ENCODE measurements at regions not wholly inside any gene's neighbourhood (a gene's known extent, or its start where the extent isn't known, plus 50 kb on each side); places are given as distances from the start of the nearest gene placed in this dataset.

DNA sequence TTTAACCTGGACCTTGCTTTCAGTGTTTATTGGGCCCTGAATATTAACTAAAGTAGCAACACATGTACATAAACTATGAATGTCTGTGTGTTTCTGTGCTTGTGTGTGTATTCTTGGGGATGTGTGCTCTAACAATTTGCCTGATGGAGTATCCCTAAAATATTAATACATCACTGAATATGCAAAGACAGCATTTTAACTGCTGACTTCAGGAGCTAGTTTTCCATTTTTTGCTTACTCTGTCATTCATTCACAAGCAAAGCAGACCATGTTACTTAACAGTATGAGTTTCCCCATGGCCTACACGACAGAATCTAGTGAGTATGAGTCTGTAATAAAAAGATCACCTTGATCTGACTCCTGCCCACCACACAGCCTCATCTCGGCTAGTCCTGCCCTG, 402.8 kb downstream of the BCAT1 start:
- no peak overlapping the region for H3K4me3 ChIP-seq (replicated peaks in 1 of 2; ENCODE audit: low read depth in 1 of 2, low read length in 2 of 2)
- ChIA-PET RAD21 (ENCODE audit: low non-redundant PET in 1 of 2, low total read pairs in 2 of 2, uncharacterized antibody in 2 of 2, unreplicated experiment in 2 of 2) (no interaction called here), POLR2A (no interaction called here), CTCF (no interaction called here)
- no peak overlapping the region for H3K4me2 ChIP-seq (ENCODE audit: low read length)
- no TSS peak for BruUV-seq (replicated peaks)
- TF ChIP-seq REST (IDR thresholded peaks at IDR 0.05; ENCODE audit: low read depth) (no peak), EZH2phosphoT487 (IDR thresholded peaks at IDR 0.05; ENCODE audit: borderline replicate concordance) (no peak), CBX3 (IDR thresholded peaks at IDR 0.05; ENCODE audit: low read depth) (no peak), ZNF274 (IDR thresholded peaks at IDR 0.05; ENCODE audit: low read depth, low read length) (no peak), YY1 (IDR thresholded peaks at IDR 0.05; ENCODE audit: extremely low read depth, insufficient replicate concordance, low read depth, low read length) (no peak), POLR2A (IDR thresholded peaks at IDR 0.05; ENCODE audit: borderline replicate concordance, extremely low read depth, insufficient read depth, insufficient read length) (no peak), ELF1 (IDR thresholded peaks at IDR 0.05; ENCODE audit: borderline replicate concordance, low read depth) (no peak), SP1 (IDR thresholded peaks at IDR 0.05; ENCODE audit: low read depth) (no peak), FOSL1 (IDR thresholded peaks at IDR 0.05; ENCODE audit: low read depth) (no peak), MAX (IDR thresholded peaks at IDR 0.05) (no peak), SIN3A (IDR thresholded peaks at IDR 0.05; ENCODE audit: low read depth) (no peak), TCF7L2 (IDR thresholded peaks at IDR 0.05; ENCODE audit: borderline replicate concordance, extremely low read depth, insufficient read depth, insufficient read length) (no peak), SRF (IDR thresholded peaks at IDR 0.05; ENCODE audit: low read depth) (no peak), EZH2 (IDR thresholded peaks at IDR 0.05) (no peak), POLR2AphosphoS5 (IDR thresholded peaks at IDR 0.05; ENCODE audit: low read depth, low read length) (no peak), JUND (IDR thresholded peaks at IDR 0.05) (no peak)
- TF ChIP-seq, protein P1, sequence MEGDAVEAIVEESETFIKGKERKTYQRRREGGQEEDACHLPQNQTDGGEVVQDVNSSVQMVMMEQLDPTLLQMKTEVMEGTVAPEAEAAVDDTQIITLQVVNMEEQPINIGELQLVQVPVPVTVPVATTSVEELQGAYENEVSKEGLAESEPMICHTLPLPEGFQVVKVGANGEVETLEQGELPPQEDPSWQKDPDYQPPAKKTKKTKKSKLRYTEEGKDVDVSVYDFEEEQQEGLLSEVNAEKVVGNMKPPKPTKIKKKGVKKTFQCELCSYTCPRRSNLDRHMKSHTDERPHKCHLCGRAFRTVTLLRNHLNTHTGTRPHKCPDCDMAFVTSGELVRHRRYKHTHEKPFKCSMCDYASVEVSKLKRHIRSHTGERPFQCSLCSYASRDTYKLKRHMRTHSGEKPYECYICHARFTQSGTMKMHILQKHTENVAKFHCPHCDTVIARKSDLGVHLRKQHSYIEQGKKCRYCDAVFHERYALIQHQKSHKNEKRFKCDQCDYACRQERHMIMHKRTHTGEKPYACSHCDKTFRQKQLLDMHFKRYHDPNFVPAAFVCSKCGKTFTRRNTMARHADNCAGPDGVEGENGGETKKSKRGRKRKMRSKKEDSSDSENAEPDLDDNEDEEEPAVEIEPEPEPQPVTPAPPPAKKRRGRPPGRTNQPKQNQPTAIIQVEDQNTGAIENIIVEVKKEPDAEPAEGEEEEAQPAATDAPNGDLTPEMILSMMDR (IDR thresholded peaks at IDR 0.05 in 2 of 3, conservative IDR thresholded peaks at IDR 0.05 in 1 of 3; ENCODE audit: borderline replicate concordance in 1 of 3, insufficient read depth in 1 of 3, low read depth in 2 of 3, low read length in 2 of 3) = no peak
- TF ChIP-seq, protein P2, sequence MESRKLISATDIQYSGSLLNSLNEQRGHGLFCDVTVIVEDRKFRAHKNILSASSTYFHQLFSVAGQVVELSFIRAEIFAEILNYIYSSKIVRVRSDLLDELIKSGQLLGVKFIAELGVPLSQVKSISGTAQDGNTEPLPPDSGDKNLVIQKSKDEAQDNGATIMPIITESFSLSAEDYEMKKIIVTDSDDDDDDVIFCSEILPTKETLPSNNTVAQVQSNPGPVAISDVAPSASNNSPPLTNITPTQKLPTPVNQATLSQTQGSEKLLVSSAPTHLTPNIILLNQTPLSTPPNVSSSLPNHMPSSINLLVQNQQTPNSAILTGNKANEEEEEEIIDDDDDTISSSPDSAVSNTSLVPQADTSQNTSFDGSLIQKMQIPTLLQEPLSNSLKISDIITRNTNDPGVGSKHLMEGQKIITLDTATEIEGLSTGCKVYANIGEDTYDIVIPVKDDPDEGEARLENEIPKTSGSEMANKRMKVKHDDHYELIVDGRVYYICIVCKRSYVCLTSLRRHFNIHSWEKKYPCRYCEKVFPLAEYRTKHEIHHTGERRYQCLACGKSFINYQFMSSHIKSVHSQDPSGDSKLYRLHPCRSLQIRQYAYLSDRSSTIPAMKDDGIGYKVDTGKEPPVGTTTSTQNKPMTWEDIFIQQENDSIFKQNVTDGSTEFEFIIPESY (IDR thresholded peaks at IDR 0.05; ENCODE audit: extremely low read depth, insufficient replicate concordance, low read length) = no peak
- TF ChIP-seq, protein P3, sequence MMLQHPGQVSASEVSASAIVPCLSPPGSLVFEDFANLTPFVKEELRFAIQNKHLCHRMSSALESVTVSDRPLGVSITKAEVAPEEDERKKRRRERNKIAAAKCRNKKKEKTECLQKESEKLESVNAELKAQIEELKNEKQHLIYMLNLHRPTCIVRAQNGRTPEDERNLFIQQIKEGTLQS (IDR thresholded peaks at IDR 0.05) = no peak
- no peaks in the 10 kb centered on the region for H3K27me3 ChIP-seq (ENCODE audit: insufficient read depth, low read length)
- H3K36me3 ChIP-seq (ENCODE audit: control insufficient read depth in 1 of 2, insufficient read depth in 2 of 2, low read length in 2 of 2) = no peaks in the 10 kb centered on the region
- H2AFZ ChIP-seq (ENCODE audit: low read depth, low read length, poor library complexity, severe bottlenecking) = no peak overlapping the region
- no peak overlapping the region for H3K9ac ChIP-seq (ENCODE audit: low read length)
- H3K4me1 ChIP-seq (ENCODE audit: control insufficient read depth in 1 of 2, insufficient read depth in 2 of 2, low read length in 2 of 2) = no peaks in the 10 kb centered on the region
- no peaks in the 10 kb centered on the region for H3K79me2 ChIP-seq (ENCODE audit: insufficient read depth, low read length)
- DNase-seq (ENCODE audit: low read depth, low spot score) = no peak
- ATAC-seq = no peak
- H3K9me2 ChIP-seq (ENCODE audit: insufficient read depth) = no peaks in the 10 kb centered on the region
- intact Hi-C loops (cut with micrococcal nuclease) = no loop called here
- H3K9me3 ChIP-seq (ENCODE audit: control insufficient read depth in 1 of 2, insufficient read depth in 1 of 2, low read depth in 1 of 2, low read length in 2 of 2) = peaks cover 5 to 12% of the 10 kb centered on the region in 2 experiments; a peak in 2 of 4 replicates
- H3K27ac ChIP-seq (ENCODE audit: low read depth, low read length) = no peak overlapping the region
- H4K20me1 ChIP-seq (ENCODE audit: insufficient read depth) = no peaks in the 10 kb centered on the region

Data from HCT116 (cell line).